GM12878 (cell line): ENCODE measurements at regions not wholly inside any gene's neighbourhood (a gene's known extent, or its start where the extent isn't known, plus 50 kb on each side); places are given as distances from the start of the nearest gene placed in this dataset.

Experiments
- ATAC-seq: fragments of 200-7000 bp; cut with Tn5 transposase; 3 replicates; pipeline ENCODE4 v1.9.1; 2020; ENCODE audit warnings: mild to moderate bottlenecking, moderate library complexity
- BruUV-seq: library from RNA; stranded (reverse); fragments of 400-500 nt; replicated peaks from 2 replicates; lab custom pipeline; 2021; lab: Mats Ljungman, UMichigan
- CTCF ChIA-PET: fragments of 300-600 bp; sonication (Branson Sonifier 250); formaldehyde crosslinking; extraction: SDS; loops from one replicate; lab custom pipeline; 2021; ENCODE audit warnings: inconsistent platforms; lab: Yijun Ruan, JAX
- POLR2A ChIA-PET: fragments of 350-600 bp; formaldehyde crosslinking; extraction: SDS; loops from one replicate; lab custom pipeline; 2021; ENCODE audit warnings: inconsistent platforms; lab: Charles Lee
- RAD21 ChIA-PET: fragments of 300-600 bp; sonication (Branson Sonifier 250); formaldehyde crosslinking; loops from one replicate; lab custom pipeline; 2023; ENCODE audit warnings: antibody characterized with exemption; ENCODE audit not compliant: unreplicated experiment; lab: Charles Lee
- SMC1A ChIA-PET: fragments of 300-600 bp; sonication (Branson Sonifier 250); formaldehyde crosslinking; loops from one replicate; lab custom pipeline; 2023; ENCODE audit not compliant: unreplicated experiment, uncharacterized antibody; lab: Charles Lee
- DNase-seq: peaks from one replicate; pipeline ENCODE4 v3.0.0-alpha.2; 2011; ENCODE audit warnings: low read depth, low spot score
- FAIRE-seq: peaks from 3 replicates; lab custom pipeline; 2011; peaks lifted over from hg19 to GRCh38; lab: Jason Lieb, UNC
- H2AFZ ChIP-seq: 2 replicates; pipeline ENCODE4 v1.6.0; 2011; ENCODE audit warnings: low read depth, low read length, control low read depth; ENCODE audit not compliant: control insufficient read depth
- H3K27ac ChIP-seq: 2 replicates; pipeline ENCODE4 v1.5.1; 2011; ENCODE audit warnings: control low read depth; ENCODE audit not compliant: control insufficient read depth, insufficient read depth
- H3K27me3 ChIP-seq, 2 experiments: replicated peaks in 1 of 2; 2 replicates each; pipeline versions ENCODE4 v1.6.0 to v1.6.1; 2011; ENCODE audit warnings: low read length in 1 of 2; ENCODE audit not compliant: control insufficient read depth in 2 of 2, insufficient read depth in 2 of 2
- H3K36me3 ChIP-seq, 2 experiments: 2 replicates each; pipeline ENCODE4 v1.5.1; 2011; ENCODE audit warnings: low read length in 1 of 2; ENCODE audit not compliant: control insufficient read depth in 2 of 2, insufficient read depth in 2 of 2
- H3K4me1 ChIP-seq: 2 replicates; pipeline ENCODE4 v1.6.1; 2011; ENCODE audit warnings: mild to moderate bottlenecking, low read length, moderate library complexity, mixed read lengths; ENCODE audit not compliant: control insufficient read depth, insufficient read depth
- H3K4me2 ChIP-seq: 2 replicates; pipeline ENCODE4 v1.6.0; 2011; ENCODE audit warnings: control low read depth; ENCODE audit not compliant: control insufficient read depth, insufficient read depth
- H3K4me3 ChIP-seq: fragments of 200-600 bp; sonication (generic); 2 replicates; pipeline ENCODE4 v1.5.1; 2016
- H3K79me2 ChIP-seq: 2 replicates; pipeline ENCODE4 v1.6.0; 2011; ENCODE audit warnings: low read length; ENCODE audit not compliant: control insufficient read depth, insufficient read depth
- H3K9ac ChIP-seq: 2 replicates; pipeline ENCODE4 v1.8.0; 2011; ENCODE audit warnings: low read length, control low read depth, mixed read lengths; ENCODE audit not compliant: control insufficient read depth, insufficient read depth
- H3K9me3 ChIP-seq: replicated peaks from 3 replicates; pipeline ENCODE4 v1.5.1; 2011; ENCODE audit warnings: mild to moderate bottlenecking, low read length; ENCODE audit not compliant: control insufficient read depth, insufficient read depth
- H4K20me1 ChIP-seq: 2 replicates; pipeline ENCODE4 v1.6.0; 2011; ENCODE audit not compliant: control insufficient read depth, insufficient read depth
- BCL11A ChIP-seq: IDR thresholded peaks from 2 replicates; pipeline ENCODE4 v1.6.1; 2011; ENCODE audit warnings: low read depth, low read length
- CREB1 ChIP-seq: IDR thresholded peaks from 2 replicates; pipeline ENCODE4 v1.6.1; 2012; ENCODE audit warnings: low read depth, mild to moderate bottlenecking, inconsistent platforms
- HCFC1 ChIP-seq: fragments of 150-350 bp; IDR thresholded peaks from 2 replicates; pipeline ENCODE4 v1.6.1; 2014; ENCODE audit warnings: low read length
- NR2F1 ChIP-seq: fragments of 450-650 bp; conservative IDR thresholded peaks from 2 replicates; pipeline ENCODE4 v1.6.1; 2017; ENCODE audit warnings: mild to moderate bottlenecking
- SMAD1 ChIP-seq: fragments of 450-650 bp; IDR thresholded peaks from 2 replicates; pipeline ENCODE4 v1.6.1; 2018; ENCODE audit warnings: mild to moderate bottlenecking, low read depth; ENCODE audit not compliant: partially characterized antibody
- TBL1XR1 ChIP-seq: IDR thresholded peaks from 2 replicates; pipeline ENCODE4 v1.6.1; 2012; ENCODE audit warnings: low read depth, low read length, improper control_type of control experiment
- WGBS: methylation state at CpG from one replicate; pipeline ENCODE4 v1.1.6; 2016; ENCODE audit warnings: low lambda C conversion rate; ENCODE audit not compliant: insufficient replicate concordance, insufficient coverage; ENCODE audit errors: missing lambda C conversion rate; 5-methylcytosine and 5-hydroxymethylcytosine counted together
- in situ Hi-C: fragments of 300-500 bp; cut with MboI; formaldehyde crosslinking; loops from 9 replicates; pipeline ENCODE4 v1.14.3; 2018; ENCODE audit warnings: mixed read lengths
- intact Hi-C: fragments of 100-400 bp; cut with micrococcal nuclease; formaldehyde crosslinking; loops from one replicate; pipeline ENCODE4 v1.14.2; 2022; ENCODE audit not compliant: unreplicated experiment
- TF ChIP-seq, protein P1 (sequence below): fragments of 450-650 bp; IDR thresholded peaks from 2 replicates; pipeline ENCODE4 v1.6.1; 2017; ENCODE audit warnings: mild to moderate bottlenecking, moderate library complexity

- no peak for ATAC-seq
- Histone ChIP-seq H3K4me2 (no peak overlapping the region), H3K4me1 (no peaks in the 10 kb centered on the region; the same call in 1 of the 2 replicates), H3K4me3 (no peak overlapping the region), H4K20me1 (no peaks in the 10 kb centered on the region), H3K9ac (no peak overlapping the region), H3K79me2 (no peaks in the 10 kb centered on the region), H3K36me3 (no peaks in the 10 kb centered on the region), H2AFZ (no peak overlapping the region), H3K27ac (no peak overlapping the region), H3K9me3 (no peaks in the 10 kb centered on the region), H3K27me3 (no peaks in the 10 kb centered on the region)
- 46% methylated on average over 10 of the region's 10 CpGs for whole genome bisulfite sequencing
- RAD21 ChIA-PET, result no interaction called here
- POLR2A ChIA-PET, result no interaction called here
- TF ChIP-seq, protein P1, sequence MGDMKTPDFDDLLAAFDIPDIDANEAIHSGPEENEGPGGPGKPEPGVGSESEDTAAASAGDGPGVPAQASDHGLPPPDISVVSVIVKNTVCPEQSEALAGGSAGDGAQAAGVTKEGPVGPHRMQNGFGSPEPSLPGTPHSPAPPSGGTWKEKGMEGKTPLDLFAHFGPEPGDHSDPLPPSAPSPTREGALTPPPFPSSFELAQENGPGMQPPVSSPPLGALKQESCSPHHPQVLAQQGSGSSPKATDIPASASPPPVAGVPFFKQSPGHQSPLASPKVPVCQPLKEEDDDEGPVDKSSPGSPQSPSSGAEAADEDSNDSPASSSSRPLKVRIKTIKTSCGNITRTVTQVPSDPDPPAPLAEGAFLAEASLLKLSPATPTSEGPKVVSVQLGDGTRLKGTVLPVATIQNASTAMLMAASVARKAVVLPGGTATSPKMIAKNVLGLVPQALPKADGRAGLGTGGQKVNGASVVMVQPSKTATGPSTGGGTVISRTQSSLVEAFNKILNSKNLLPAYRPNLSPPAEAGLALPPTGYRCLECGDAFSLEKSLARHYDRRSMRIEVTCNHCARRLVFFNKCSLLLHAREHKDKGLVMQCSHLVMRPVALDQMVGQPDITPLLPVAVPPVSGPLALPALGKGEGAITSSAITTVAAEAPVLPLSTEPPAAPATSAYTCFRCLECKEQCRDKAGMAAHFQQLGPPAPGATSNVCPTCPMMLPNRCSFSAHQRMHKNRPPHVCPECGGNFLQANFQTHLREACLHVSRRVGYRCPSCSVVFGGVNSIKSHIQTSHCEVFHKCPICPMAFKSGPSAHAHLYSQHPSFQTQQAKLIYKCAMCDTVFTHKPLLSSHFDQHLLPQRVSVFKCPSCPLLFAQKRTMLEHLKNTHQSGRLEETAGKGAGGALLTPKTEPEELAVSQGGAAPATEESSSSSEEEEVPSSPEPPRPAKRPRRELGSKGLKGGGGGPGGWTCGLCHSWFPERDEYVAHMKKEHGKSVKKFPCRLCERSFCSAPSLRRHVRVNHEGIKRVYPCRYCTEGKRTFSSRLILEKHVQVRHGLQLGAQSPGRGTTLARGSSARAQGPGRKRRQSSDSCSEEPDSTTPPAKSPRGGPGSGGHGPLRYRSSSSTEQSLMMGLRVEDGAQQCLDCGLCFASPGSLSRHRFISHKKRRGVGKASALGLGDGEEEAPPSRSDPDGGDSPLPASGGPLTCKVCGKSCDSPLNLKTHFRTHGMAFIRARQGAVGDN, result no peak
- no peak for TF ChIP-seq CREB1
- intact Hi-C loops, result no loop called here
- SMC1A ChIA-PET, result no interaction called here
- DNase-seq, result no peak
- no TSS peak for BruUV-seq
- CTCF ChIA-PET, result no interaction called here
- in situ Hi-C loops, result no loop called here
- FAIRE-seq, result no peak
Observed at GRCh38 chr1:80632284-80632683, 1168.5 kb upstream of the ADGRL2 start.

- no peak for FAIRE-seq
- POLR2A ChIA-PET, result no interaction called here
- no peak for TF ChIP-seq TBL1XR1
- TF ChIP-seq SMAD1, result no peak
- TF ChIP-seq HCFC1, result no peak
- no peak for TF ChIP-seq NR2F1
- no peak for TF ChIP-seq BCL11A
- TF ChIP-seq, protein P1, result peak; percentile 90
Observed at GRCh38 chr1:80629304-80629837, 1171.4 kb upstream of the ADGRL2 start.

More at GRCh38 chr1:80629304-80629837, 1171.4 kb upstream of the ADGRL2 start:
- Histone ChIP-seq H3K79me2 (no peaks in the 10 kb centered on the region), H4K20me1 (no peaks in the 10 kb centered on the region), H3K27me3 (no peaks in the 10 kb centered on the region), H2AFZ (no peak overlapping the region), H3K9ac (no peak overlapping the region), H3K4me2 (no peak overlapping the region), H3K4me1 (no peaks in the 10 kb centered on the region; the same call in 1 of the 2 replicates), H3K27ac (no peak overlapping the region), H3K4me3 (no peak overlapping the region), H3K9me3 (no peaks in the 10 kb centered on the region), H3K36me3 (no peaks in the 10 kb centered on the region)
- BruUV-seq, result no TSS peak
- WGBS, result 33% methylated on average over 3 of the region's 3 CpGs
- CTCF ChIA-PET, result no interaction called here
- ATAC-seq (peak; percentile 73), DNase-seq (no peak)
- SMC1A ChIA-PET, result no interaction called here
- intact Hi-C loops (no loop called here), in situ Hi-C loops (no loop called here)
- RAD21 ChIA-PET, result no interaction called here
